ENCODE measurements at regions not wholly inside any gene's neighbourhood (a gene's known extent, or its start where the extent isn't known, plus 50 kb on each side); places are given as distances from the start of the nearest gene placed in this dataset.
"Not testable (repeated sequence)": the region's sequence is repeated elsewhere in the genome, so short reads cannot be mapped to it uniquely, and the experiment has no call there.

DNA sequence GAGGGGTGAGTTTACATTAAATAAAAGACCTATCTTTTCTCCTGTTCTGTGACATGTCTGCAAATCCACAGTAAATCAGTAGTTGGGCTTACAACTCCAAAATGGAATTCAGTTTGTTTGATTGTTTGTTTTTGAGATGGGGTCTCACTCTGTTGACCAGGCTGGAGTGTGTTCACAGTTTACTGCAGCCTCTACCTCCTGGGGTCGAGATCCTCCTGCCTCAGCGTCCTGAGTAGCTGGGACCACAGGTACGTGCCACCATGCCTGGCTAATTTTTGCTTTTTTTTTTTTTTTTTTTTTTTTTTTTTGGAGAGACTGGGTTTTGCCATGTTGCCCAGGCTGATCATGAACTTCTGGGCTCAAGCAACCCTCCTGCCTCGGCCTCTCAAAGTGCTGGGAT lies 63.5 kb upstream of the ADPGK start:
- H3K9me3 Mint-ChIP-seq (ENCODE audit: low read depth), result no peaks in the 10 kb centered on the region
- H3K27me3 Mint-ChIP-seq, result peaks cover 16% of the 10 kb centered on the region
- no peaks in the 10 kb centered on the region for H3K36me3 Mint-ChIP-seq (ENCODE audit: insufficient read depth)
- no peak for DNase-seq (ENCODE audit: low spot score, unreplicated experiment)
- H3K4me1 Mint-ChIP-seq (ENCODE audit: low read depth), result peaks cover 1% of the 10 kb centered on the region
- TF ChIP-seq, protein P1, sequence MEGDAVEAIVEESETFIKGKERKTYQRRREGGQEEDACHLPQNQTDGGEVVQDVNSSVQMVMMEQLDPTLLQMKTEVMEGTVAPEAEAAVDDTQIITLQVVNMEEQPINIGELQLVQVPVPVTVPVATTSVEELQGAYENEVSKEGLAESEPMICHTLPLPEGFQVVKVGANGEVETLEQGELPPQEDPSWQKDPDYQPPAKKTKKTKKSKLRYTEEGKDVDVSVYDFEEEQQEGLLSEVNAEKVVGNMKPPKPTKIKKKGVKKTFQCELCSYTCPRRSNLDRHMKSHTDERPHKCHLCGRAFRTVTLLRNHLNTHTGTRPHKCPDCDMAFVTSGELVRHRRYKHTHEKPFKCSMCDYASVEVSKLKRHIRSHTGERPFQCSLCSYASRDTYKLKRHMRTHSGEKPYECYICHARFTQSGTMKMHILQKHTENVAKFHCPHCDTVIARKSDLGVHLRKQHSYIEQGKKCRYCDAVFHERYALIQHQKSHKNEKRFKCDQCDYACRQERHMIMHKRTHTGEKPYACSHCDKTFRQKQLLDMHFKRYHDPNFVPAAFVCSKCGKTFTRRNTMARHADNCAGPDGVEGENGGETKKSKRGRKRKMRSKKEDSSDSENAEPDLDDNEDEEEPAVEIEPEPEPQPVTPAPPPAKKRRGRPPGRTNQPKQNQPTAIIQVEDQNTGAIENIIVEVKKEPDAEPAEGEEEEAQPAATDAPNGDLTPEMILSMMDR (IDR thresholded peaks at IDR 0.05; ENCODE audit: unreplicated experiment), result no peak
- H3K4me3 Mint-ChIP-seq (ENCODE audit: low read depth), result no peak overlapping the region
- H3K27ac Mint-ChIP-seq, result no peak overlapping the region

DNA sequence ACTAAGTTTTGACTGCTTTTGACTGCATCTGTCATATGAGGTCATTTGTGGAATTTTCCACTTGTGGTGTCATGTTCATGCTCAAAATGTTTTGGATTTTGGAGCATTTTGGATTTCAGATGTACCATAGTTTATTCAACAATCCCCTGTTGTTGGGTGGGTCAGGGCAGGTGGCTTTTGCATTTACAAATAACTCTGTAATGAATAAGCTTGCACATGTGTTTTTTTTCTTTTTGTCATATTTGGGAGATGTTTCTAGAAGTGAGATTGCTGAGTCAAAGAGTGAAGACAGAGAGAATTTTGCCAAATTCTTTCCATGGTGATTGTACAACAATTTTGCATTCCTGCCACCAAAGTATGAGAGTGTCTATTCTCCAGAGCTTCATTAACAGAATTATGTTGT lies 62.4 kb upstream of the ADPGK start:
- Mint-ChIP-seq H3K36me3 (ENCODE audit: insufficient read depth) (no peaks in the 10 kb centered on the region), H3K27ac (no peak overlapping the region), H3K27me3 (peaks cover 16% of the 10 kb centered on the region), H3K9me3 (ENCODE audit: low read depth) (no peaks in the 10 kb centered on the region), H3K4me1 (ENCODE audit: low read depth) (peaks cover 1% of the 10 kb centered on the region), H3K4me3 (ENCODE audit: low read depth) (no peak overlapping the region)
- TF ChIP-seq, protein P1 (IDR thresholded peaks at IDR 0.05; ENCODE audit: unreplicated experiment), result no peak
- no peak for DNase-seq (ENCODE audit: low spot score, unreplicated experiment)

DNA sequence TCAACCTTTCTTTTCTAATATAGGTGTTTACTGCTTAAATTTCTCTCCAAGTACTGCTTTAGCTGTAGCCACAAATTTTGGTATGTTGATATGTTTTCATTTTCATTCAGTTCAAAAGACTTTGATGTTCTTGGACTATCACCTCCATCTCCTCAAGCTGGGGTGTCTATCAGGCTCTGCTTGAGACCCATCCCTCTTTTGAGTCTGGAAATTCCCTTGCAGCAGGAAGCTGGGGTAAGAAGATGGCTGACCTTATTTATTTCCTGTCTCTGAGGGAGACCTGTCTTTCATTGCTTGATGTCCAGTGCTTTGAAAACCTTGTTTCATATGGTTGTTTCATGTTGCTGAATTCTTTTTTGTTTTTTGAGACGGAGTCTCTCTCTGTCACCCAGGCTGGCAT lies 60.5 kb upstream of the ADPGK start:
- DNase-seq (ENCODE audit: low spot score, unreplicated experiment), result no peak
- Mint-ChIP-seq H3K4me3 (ENCODE audit: low read depth) (no peak overlapping the region), H3K27me3 (peaks cover 6% of the 10 kb centered on the region), H3K27ac (no peak overlapping the region), H3K36me3 (ENCODE audit: insufficient read depth) (no peaks in the 10 kb centered on the region), H3K9me3 (ENCODE audit: low read depth) (no peaks in the 10 kb centered on the region), H3K4me1 (ENCODE audit: low read depth) (peaks cover 1% of the 10 kb centered on the region)
- TF ChIP-seq, protein P1 (IDR thresholded peaks at IDR 0.05; ENCODE audit: unreplicated experiment), result no peak

DNA sequence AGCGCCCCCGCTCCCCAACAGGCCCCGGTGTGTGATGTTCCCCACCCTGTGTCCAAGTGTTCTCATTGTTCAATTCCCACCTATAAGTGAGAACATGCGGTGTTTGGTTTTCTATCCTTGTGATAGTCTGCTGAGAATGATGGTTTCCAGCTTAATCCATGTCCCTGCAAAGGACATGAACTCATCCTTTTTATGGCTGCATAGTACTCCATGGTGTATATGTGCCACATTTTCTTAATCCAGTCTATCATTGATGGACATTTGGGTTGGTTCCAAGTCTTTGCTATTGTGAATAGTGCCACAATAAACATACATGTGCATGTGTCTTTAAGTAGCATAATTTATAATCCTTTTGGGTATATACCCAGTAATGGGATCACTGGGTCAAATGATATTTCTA lies 59.8 kb upstream of the ADPGK start:
- not testable (repeated sequence) for H3K27ac Mint-ChIP-seq; H3K4me1 Mint-ChIP-seq (ENCODE audit: low read depth); H3K9me3 Mint-ChIP-seq (ENCODE audit: low read depth)

DNA sequence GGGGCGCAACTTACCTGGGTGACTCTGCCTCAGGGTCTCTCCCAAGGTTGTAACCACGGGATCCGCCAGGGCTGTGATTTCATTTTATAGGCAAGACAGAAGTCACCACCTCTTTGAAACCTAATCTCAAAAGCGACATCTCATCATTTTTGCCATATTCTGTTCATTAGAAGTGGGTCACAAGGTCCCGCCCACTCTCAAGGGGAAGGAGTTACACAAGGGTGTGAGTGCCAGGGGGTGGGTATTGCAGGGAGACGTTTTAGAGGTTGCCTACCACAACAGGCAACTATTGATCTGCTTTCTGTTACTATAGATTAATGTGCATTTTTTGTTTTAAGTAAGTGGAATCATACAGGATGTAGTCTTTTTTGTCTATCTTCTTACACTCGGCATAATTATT lies 56.6 kb upstream of the ADPGK start:
- DNase-seq (ENCODE audit: low spot score, unreplicated experiment), result no peak
- H3K4me3 Mint-ChIP-seq (ENCODE audit: low read depth), result no peak overlapping the region
- H3K36me3 Mint-ChIP-seq (ENCODE audit: insufficient read depth), result no peaks in the 10 kb centered on the region
- no peaks in the 10 kb centered on the region for H3K9me3 Mint-ChIP-seq (ENCODE audit: low read depth)
- no peak overlapping the region for H3K27ac Mint-ChIP-seq
- TF ChIP-seq, protein P1 (IDR thresholded peaks at IDR 0.05; ENCODE audit: unreplicated experiment), result no peak
- no peaks in the 10 kb centered on the region for H3K27me3 Mint-ChIP-seq
- H3K4me1 Mint-ChIP-seq (ENCODE audit: low read depth), result peaks cover 6% of the 10 kb centered on the region

More for the DNA sequence above, 59.8 kb upstream of the ADPGK start:
- not testable (repeated sequence) for DNase-seq (ENCODE audit: low spot score, unreplicated experiment); H3K36me3 Mint-ChIP-seq (ENCODE audit: insufficient read depth); H3K27me3 Mint-ChIP-seq; H3K4me3 Mint-ChIP-seq (ENCODE audit: low read depth)

DNA sequence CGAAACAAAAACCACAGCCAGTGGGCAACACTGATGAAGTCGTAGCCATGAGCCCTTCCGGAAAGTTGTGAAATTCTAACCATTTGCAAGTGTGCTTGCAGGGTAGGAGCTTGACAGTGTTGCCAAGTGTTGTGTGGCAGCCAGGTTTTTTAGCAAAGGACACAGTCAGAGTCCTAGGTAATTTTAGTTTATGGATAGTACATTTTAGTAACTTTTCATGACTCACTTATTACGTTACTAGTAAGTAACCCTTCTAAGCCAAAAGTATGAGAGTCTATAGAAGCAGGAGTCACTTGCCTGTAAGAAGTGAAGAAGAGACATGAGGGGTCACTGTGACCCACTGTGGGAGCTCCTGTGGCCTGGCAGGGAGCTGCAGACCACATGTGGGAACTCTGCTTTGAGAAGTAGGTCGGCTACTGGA lies 54.8 kb upstream of the ADPGK start:
- no peak overlapping the region for H3K4me3 Mint-ChIP-seq (ENCODE audit: low read depth)
- no peak for DNase-seq (ENCODE audit: low spot score, unreplicated experiment)

More for the DNA sequence above, 54.8 kb upstream of the ADPGK start:
- H3K9me3 Mint-ChIP-seq (ENCODE audit: low read depth), result no peaks in the 10 kb centered on the region
- TF ChIP-seq, protein P1 (IDR thresholded peaks at IDR 0.05; ENCODE audit: unreplicated experiment), result no peak
- H3K27me3 Mint-ChIP-seq, result peaks cover 3% of the 10 kb centered on the region
- no peaks in the 10 kb centered on the region for H3K36me3 Mint-ChIP-seq (ENCODE audit: insufficient read depth)
- no peak overlapping the region for H3K27ac Mint-ChIP-seq
- peaks cover 10% of the 10 kb centered on the region for H3K4me1 Mint-ChIP-seq (ENCODE audit: low read depth)
